GM06990 (cell line): ENCODE measurements at regions not wholly inside any gene's neighbourhood (a gene's known extent, or its start where the extent isn't known, plus 50 kb on each side); places are given as distances from the start of the nearest gene placed in this dataset.
"Not testable (repeated sequence)": the region's sequence is repeated elsewhere in the genome, so short reads cannot be mapped to it uniquely, and the experiment has no call there.

ENCODE experiments used
- DNase-seq: peaks from one replicate; pipeline ENCODE4 v3.0.0-alpha.2; 2011; ENCODE audit not compliant: insufficient read length; ENCODE audit errors: extremely low read depth
- H3K27me3 ChIP-seq: replicated peaks from 2 replicates; pipeline ENCODE4 v1.6.0; 2011; ENCODE audit warnings: low read length; ENCODE audit not compliant: control insufficient read depth, insufficient read depth
- H3K36me3 ChIP-seq: 2 replicates; pipeline ENCODE4 v1.5.1; 2011; ENCODE audit warnings: low read length; ENCODE audit not compliant: control insufficient read depth, insufficient read depth
- H3K4me3 ChIP-seq: replicated peaks from 2 replicates; pipeline ENCODE4 v1.5.1; 2011; ENCODE audit warnings: low read depth, mild to moderate bottlenecking, control low read depth, low read length

DNA sequence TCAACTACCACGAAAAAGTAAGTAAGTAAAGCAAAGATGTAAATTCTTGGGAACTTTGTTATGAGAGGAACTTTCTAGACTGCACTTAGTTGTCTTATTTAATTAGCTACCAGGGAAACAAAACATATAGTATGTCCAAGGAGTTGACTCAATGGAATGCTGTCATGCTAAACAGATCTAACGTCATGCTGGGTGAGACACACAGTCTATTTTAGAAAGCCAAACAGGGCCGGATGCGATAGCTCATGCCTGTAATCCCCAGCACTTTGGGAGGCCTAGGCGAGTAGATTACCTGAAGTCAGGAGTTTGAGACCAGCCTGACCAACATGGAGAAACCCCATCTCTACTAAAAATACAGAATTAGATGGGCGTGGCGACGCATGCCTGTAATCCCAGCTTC lies 146.4 kb downstream of the NPIPA8 start:
- DNase-seq, H3K27me3 ChIP-seq, H3K4me3 ChIP-seq, H3K36me3 ChIP-seq: not testable (repeated sequence)

DNA sequence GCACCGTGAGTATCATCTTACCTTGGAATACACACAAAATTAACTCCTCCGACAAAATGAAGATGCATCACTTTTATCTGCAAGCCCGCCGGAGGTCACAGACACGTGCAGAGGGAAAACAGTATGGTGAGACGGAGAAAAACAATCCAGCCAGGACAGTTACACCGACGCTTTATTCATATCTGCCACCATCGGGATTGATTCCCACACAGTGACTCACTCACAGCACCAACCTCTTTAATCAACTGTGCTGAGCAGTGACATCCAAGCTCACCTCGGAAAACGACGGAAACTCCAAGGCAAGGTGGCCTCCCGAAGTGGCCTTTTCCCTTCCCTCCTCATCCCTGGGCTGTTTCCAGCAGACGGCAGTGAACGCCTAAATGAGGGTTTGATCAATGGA lies 151.8 kb downstream of the NPIPA8 start:
- not testable (repeated sequence) for DNase-seq, H3K4me3 ChIP-seq, H3K36me3 ChIP-seq, H3K27me3 ChIP-seq

DNA sequence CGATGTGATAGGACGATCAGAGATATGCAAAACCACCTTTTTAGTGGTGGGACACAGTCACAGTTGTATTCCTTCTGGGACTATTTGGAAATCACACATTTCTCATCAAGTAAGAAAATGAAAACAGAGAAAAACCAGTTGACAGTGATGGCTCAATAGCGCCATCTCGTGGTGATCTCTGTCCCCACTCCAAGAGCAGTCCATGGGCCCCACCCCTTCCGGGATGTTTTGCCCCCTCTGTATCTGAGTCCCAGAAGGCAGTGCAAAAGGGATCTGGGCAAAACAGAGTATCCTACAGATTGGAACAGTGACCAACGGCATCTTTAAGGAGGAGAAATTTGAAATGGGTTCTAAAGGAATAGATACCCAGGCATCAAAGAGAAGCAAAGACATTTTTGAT lies 155.5 kb downstream of the NPIPA8 start:
- H3K36me3 ChIP-seq, DNase-seq, H3K4me3 ChIP-seq, H3K27me3 ChIP-seq: not testable (repeated sequence)

DNA sequence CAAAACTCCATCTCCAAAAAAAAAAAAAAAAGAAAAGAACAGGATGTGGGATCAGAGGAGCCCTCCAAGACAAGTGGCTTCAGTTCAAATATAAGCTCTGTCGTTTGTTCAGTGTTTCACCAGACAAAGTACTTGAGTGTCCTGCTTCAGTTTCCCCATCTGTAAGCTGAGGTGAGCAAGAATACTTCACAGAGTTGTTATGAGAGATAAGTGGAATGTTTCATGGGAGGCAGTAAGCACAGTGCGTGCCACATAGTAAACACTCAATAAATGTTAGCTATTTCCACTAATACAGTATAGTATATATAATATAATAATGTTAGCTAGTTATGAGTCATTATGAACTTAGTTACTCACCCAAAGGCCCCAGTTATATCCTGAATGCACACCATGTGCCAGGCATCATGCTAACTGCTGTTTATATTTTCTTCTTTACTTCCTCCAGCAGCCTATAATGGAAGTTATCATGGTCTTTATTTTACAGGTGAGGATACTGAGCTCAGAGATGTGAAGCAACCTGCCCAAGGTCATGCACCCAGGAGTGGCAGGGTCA lies 162.5 kb downstream of the NPIPA8 start:
- not testable (repeated sequence) for H3K36me3 ChIP-seq, H3K4me3 ChIP-seq, DNase-seq, H3K27me3 ChIP-seq

DNA sequence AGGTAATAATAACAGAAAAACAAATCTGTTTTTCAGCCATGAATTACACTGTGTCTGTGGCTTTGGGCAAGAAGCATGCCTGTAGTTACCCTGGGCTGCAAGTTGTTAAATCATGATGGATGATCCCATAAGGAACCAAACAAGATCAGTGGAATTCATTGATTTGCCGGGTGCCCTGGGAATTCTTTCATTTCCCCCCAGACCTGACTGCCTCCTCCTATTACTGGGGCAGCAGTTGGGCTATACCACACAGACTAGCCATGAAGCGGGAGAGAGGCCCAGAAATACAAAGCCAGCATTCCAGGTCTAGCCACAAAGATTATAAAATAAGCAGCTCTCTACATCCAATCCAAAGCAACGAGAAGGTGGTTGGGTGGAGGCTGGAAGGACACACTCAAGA lies 174.2 kb downstream of the NPIPA8 start:
- H3K4me3 ChIP-seq, H3K36me3 ChIP-seq, DNase-seq, H3K27me3 ChIP-seq: not testable (repeated sequence)

DNA sequence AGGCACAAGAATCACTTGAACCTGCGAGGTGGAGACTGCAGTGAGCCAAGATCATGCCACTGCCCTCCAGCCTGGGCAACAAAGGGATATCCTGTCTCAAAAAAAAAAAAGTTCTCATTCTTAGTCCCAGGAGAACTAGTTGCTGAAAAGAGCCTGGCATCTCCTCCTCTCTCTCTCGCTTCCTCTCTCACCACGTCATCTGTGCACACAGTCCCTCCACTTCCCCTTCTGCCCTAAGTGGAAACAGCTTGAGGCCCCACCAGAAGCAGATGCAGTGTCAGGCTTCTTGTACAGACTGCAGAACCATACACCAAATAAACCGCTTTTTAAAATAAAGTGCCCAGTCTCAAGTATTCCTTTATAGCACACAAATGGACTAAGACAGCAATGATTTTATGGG lies 175.3 kb downstream of the NPIPA8 start:
- not testable (repeated sequence) for H3K27me3 ChIP-seq, H3K4me3 ChIP-seq, DNase-seq, H3K36me3 ChIP-seq

DNA sequence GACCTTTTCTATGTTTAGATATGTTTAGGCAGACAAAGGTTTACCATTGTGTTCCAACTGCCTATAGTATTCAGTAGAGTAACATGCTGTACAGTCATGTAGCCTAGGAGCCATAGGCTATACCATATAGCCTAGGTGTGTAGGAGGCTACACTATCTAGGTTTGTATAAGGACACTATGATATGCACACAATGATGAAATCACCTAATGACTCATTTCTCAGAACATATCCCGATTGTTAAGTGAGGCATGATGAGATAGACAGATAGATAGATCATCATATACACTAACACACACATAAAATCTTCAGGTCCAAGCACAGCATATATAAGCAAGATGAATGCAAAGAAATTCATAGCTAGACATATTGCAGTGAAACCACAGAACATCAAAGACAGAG lies 177.4 kb downstream of the NPIPA8 start:
- H3K36me3 ChIP-seq, DNase-seq, H3K27me3 ChIP-seq, H3K4me3 ChIP-seq: not testable (repeated sequence)

DNA sequence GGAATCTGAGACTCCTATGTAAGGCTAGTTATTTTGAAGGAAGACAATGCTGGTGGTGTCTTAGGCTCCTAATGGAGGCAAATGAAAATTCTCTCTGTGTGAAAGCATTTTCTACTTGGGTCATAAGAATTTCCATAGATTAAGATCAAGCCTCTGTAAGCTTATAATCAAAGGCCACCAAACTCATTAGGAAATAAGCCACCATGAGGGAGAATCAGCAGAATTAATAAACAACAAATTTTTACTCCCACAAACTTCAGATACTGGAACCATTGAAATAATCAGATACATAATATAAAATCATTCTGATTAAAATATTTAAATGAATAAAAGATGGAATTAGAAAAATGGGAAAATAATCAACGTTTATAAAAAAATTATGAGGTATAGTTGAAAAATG lies 178.7 kb downstream of the NPIPA8 start:
- DNase-seq, H3K4me3 ChIP-seq, H3K27me3 ChIP-seq, H3K36me3 ChIP-seq: not testable (repeated sequence)

DNA sequence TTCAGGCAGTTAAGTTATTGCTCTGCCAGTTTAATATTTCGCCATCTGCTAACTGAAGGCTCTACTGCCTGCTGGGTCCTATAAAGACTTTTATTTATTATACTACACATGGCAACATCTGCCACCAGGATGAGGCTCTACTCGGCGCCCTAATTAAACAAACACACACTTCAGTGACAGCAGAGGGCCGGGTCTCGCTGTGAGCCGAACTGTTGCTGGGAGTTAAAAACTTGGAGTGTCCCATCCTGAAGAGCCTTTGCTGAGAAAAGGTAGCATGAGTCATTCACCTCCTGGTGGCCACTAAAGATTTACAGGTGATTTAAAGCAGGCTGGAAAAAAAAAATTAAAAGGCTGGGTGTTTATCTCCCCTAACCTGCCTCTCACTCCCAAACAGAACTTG lies 183.7 kb downstream of the NPIPA8 start:
- H3K27me3 ChIP-seq, H3K36me3 ChIP-seq, H3K4me3 ChIP-seq, DNase-seq: not testable (repeated sequence)

DNA sequence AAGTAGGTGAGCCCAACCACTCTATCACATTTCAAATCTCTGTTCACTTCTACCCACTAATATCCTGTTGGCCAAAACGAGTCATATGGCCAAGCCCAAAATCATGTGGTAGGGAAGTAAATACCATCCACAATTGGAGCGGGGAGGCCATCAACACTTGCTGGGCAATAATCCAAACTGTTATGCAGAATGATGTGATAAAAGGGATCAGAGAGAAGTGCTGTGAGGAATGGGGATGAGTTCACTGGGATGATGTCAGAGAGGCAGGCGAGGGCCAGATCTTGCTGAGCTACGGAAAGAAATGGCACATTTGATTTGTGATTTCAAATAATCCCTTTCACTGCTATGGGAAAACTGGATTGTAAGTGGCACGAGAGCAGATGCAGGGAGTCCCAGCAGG lies 188.4 kb downstream of the NPIPA8 start:
- not testable (repeated sequence) for H3K27me3 ChIP-seq, DNase-seq, H3K4me3 ChIP-seq, H3K36me3 ChIP-seq

DNA sequence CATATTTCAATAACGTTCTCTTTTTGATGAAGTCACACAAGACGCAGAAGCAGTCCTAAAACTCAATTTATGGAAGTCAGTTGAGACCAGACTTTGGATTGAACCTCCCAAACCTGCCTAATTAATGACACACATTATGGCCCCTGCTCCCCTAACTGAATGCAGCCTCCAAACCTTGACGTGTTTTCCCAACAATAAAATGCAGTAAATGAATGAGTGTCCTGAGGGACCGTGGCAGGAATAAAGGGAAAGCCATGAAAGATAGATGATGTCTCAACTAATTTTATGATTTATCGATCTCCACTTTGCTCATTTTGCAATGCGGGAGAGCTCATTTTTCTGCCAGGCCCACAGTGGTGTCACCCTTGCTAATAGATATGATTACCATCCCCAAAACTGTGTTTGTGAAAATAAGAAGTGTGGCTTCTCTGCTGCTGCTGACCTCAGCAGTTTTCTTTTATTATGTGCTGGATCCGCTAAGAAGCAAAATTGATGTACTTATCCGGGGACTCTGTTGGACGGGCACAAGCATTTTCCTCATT lies 189.9 kb downstream of the NPIPA8 start:
- H3K27me3 ChIP-seq, DNase-seq, H3K4me3 ChIP-seq, H3K36me3 ChIP-seq: not testable (repeated sequence)

DNA sequence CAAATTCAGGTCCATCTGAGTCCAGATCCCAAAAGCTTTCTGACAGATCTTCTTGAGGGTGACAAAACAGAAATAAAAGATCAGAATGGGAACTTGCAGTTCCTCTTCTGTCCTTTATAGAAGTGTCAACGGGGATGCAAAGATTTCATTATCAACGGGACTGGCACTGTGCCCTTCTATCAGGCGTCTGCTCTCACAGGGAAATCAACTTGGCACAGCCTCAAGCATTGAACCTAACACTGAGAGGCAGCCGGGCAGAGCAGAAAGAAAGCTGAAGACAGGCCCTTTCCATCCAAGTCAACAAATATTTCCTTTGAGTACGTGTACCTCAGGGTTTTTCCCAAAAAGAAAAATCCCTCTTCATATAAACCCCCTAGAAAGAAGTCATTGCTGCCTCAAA lies 194.5 kb downstream of the NPIPA8 start:
- DNase-seq, H3K4me3 ChIP-seq, H3K27me3 ChIP-seq, H3K36me3 ChIP-seq: not testable (repeated sequence)

DNA sequence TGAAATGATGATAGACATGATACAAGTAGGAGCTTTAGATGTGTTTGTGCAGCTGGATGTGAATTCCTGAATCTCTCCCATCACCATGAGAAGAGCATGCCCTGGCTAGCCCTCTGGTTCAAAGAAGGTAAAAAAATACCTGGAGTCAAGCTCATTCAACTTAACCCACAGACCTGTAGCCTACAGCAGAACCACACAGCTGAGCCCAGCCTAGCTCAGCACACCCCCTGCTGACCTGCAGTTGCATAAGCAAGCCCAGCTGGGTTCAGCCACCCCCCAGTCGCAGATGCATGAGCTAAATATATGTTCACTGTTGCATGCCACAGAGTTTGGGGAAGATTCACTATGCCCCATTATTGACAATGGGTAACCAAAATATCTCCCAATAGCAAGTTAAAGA lies 200.2 kb downstream of the NPIPA8 start:
- not testable (repeated sequence) for H3K4me3 ChIP-seq, H3K27me3 ChIP-seq, H3K36me3 ChIP-seq, DNase-seq

DNA sequence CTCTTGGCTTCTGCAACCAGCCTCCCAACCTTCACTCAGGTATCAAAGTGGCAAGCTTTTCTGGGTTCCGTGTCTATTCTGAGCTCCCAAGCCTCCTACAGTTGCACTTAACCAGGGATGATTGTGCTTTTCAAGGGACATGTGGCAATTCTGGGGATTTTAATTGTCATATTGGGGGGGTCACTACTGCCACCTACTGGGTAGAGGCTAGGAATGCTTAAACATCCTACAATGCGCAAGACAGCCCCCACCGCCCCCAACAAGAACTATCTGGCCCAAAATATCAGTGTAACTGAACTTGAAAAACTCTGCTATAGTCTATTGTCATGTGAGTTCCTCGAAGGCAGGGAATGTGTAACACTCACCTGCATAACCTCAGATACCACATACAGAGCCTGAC lies 201.5 kb downstream of the NPIPA8 start:
- not testable (repeated sequence) for H3K4me3 ChIP-seq, DNase-seq, H3K27me3 ChIP-seq, H3K36me3 ChIP-seq
